Nephron (organoid): ENCODE measurements at regions not wholly inside any gene's neighbourhood (a gene's known extent, or its start where the extent isn't known, plus 50 kb on each side); places are given as distances from the start of the nearest gene placed in this dataset.

Experiments used
- H3K27ac Mint-ChIP-seq, 3 experiments: 2 replicates each; pipeline ENCODE4 v1.8.0; 2020; ENCODE audit warnings: mixed read lengths in 3 of 3, mild to moderate bottlenecking in 2 of 3, moderate library complexity in 1 of 3
- H3K27me3 Mint-ChIP-seq: 2 replicates; pipeline ENCODE4 v1.8.0; 2021; ENCODE audit warnings: low read depth, mild to moderate bottlenecking, moderate library complexity, mixed read lengths
- H3K36me3 Mint-ChIP-seq: 2 replicates; pipeline ENCODE4 v1.8.0; 2020; ENCODE audit warnings: low read depth, mixed read lengths
- H3K4me1 Mint-ChIP-seq: 2 replicates; pipeline ENCODE4 v1.8.0; 2020; ENCODE audit warnings: mixed read lengths
- H3K4me3 Mint-ChIP-seq, 3 experiments: 2 replicates each; pipeline ENCODE4 v1.8.0; 2020; ENCODE audit warnings: mild to moderate bottlenecking in 3 of 3, mixed read lengths in 3 of 3, moderate library complexity in 2 of 3
- H3K9me3 Mint-ChIP-seq: 2 replicates; pipeline ENCODE4 v1.8.0; 2020; ENCODE audit warnings: mixed read lengths
- TF ChIP-seq, protein P1 (sequence below), 3 experiments: fragments of 200-600 bp; sonication (generic); IDR thresholded peaks; one replicate each; pipeline ENCODE4 v1.5.0; 2021; ENCODE audit warnings: antibody characterized with exemption in 3 of 3; ENCODE audit not compliant: unreplicated experiment in 3 of 3

GRCh38 chr12:75939016-75939642, 92.4 kb downstream of the PHLDA1 start:
- Mint-ChIP-seq H3K27ac (no peak overlapping the region), H3K4me3 (no peak overlapping the region), H3K4me1 (peaks cover 6% of the 10 kb centered on the region), H3K27me3 (no peaks in the 10 kb centered on the region), H3K36me3 (peaks cover 4% of the 10 kb centered on the region), H3K9me3 (peaks cover 6% of the 10 kb centered on the region)
- TF ChIP-seq, protein P1, sequence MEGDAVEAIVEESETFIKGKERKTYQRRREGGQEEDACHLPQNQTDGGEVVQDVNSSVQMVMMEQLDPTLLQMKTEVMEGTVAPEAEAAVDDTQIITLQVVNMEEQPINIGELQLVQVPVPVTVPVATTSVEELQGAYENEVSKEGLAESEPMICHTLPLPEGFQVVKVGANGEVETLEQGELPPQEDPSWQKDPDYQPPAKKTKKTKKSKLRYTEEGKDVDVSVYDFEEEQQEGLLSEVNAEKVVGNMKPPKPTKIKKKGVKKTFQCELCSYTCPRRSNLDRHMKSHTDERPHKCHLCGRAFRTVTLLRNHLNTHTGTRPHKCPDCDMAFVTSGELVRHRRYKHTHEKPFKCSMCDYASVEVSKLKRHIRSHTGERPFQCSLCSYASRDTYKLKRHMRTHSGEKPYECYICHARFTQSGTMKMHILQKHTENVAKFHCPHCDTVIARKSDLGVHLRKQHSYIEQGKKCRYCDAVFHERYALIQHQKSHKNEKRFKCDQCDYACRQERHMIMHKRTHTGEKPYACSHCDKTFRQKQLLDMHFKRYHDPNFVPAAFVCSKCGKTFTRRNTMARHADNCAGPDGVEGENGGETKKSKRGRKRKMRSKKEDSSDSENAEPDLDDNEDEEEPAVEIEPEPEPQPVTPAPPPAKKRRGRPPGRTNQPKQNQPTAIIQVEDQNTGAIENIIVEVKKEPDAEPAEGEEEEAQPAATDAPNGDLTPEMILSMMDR (IDR thresholded peaks at IDR 0.05; ENCODE audit: unreplicated experiment in 3 of 3), result no peak

DNA sequence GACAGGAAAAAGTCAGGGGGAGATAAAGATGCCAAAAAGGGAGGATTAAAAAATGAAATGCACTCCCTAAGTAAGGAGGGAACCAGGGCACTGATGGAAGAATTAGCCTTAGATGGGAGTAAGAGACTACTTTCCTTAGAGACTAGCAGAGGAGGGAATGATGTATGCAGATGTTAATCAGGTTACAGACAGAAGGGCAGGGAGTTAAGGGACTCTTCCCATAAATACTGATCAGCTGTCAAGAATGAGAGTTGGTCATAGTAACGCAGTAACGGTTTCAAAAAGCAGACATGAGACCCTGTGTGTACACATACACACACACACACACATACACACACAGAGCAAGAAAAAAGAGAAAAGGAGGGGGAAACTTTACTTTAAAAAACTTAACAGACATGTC, 93.4 kb downstream of the PHLDA1 start:
- H3K9me3 Mint-ChIP-seq, result peaks cover 6% of the 10 kb centered on the region
- no peaks in the 10 kb centered on the region for H3K4me1 Mint-ChIP-seq
- no peak overlapping the region for H3K4me3 Mint-ChIP-seq
- no peaks in the 10 kb centered on the region for H3K27me3 Mint-ChIP-seq
- H3K27ac Mint-ChIP-seq, result no peak overlapping the region
- peaks cover 4% of the 10 kb centered on the region for H3K36me3 Mint-ChIP-seq
- TF ChIP-seq, protein P1 (IDR thresholded peaks at IDR 0.05; ENCODE audit: unreplicated experiment in 3 of 3), result no peak

DNA sequence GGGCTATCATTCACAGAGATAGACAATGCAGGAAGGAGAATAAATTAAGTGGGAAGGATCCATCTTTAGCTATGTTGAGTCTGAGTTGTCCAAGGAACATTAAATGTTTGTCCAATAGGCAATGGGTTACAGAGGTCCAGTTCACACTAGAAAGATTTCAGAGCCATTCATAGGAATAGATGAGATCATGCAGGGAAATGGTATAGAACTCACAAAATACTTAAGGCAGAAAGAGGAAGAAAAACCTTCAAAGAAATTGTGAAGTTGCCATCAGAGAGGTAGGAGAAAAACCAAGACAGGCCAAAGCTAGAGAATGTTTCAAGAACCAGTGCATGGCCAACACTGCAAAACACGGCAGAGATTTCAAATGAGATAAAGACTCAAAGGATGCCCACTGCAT, 94.1 kb downstream of the PHLDA1 start:
- TF ChIP-seq, protein P1 (IDR thresholded peaks at IDR 0.05; ENCODE audit: unreplicated experiment in 3 of 3), result no peak
- Mint-ChIP-seq H3K4me1 (no peaks in the 10 kb centered on the region), H3K27ac (no peak overlapping the region), H3K36me3 (peaks cover 4% of the 10 kb centered on the region), H3K4me3 (no peak overlapping the region), H3K9me3 (peaks cover 6% of the 10 kb centered on the region), H3K27me3 (peaks cover under 1% of the 10 kb centered on the region)

- H3K4me1 Mint-ChIP-seq, result no peaks in the 10 kb centered on the region
- TF ChIP-seq, protein P1 (IDR thresholded peaks at IDR 0.05; ENCODE audit: unreplicated experiment in 3 of 3), result no peak
- H3K9me3 Mint-ChIP-seq, result peaks cover 6% of the 10 kb centered on the region
- H3K27ac Mint-ChIP-seq, result no peak overlapping the region
- H3K27me3 Mint-ChIP-seq, result peaks cover 7% of the 10 kb centered on the region
- no peak overlapping the region for H3K4me3 Mint-ChIP-seq
- H3K36me3 Mint-ChIP-seq, result peaks cover 4% of the 10 kb centered on the region
These were observed 94.8 kb downstream of the PHLDA1 start for GRCh38 chr12:75936515-75937440.

- H3K36me3 Mint-ChIP-seq, result peaks cover 4% of the 10 kb centered on the region
- no peak overlapping the region for H3K4me3 Mint-ChIP-seq
- no peaks in the 10 kb centered on the region for H3K4me1 Mint-ChIP-seq
- TF ChIP-seq, protein P1 (IDR thresholded peaks at IDR 0.05; ENCODE audit: unreplicated experiment in 3 of 3), result no peak
- peaks cover 6% of the 10 kb centered on the region for H3K9me3 Mint-ChIP-seq
- peaks cover 7% of the 10 kb centered on the region for H3K27me3 Mint-ChIP-seq
- H3K27ac Mint-ChIP-seq, result no peak overlapping the region
These were observed 95.9 kb downstream of the PHLDA1 start for GRCh38 chr12:75935539-75936242.
